Astrocyte of the hippocampus (primary cell): ENCODE measurements at regions not wholly inside any gene's neighbourhood (a gene's known extent, or its start where the extent isn't known, plus 50 kb on each side); places are given as distances from the start of the nearest gene placed in this dataset.
A peak's percentile ranks its signal among the peaks of the same experiment; 100 is the strongest.

Experiments used
- DNase-seq: peaks from one replicate; pipeline ENCODE4 v3.0.0; 2011; ENCODE audit warnings: low read depth, low spot score

DNA sequence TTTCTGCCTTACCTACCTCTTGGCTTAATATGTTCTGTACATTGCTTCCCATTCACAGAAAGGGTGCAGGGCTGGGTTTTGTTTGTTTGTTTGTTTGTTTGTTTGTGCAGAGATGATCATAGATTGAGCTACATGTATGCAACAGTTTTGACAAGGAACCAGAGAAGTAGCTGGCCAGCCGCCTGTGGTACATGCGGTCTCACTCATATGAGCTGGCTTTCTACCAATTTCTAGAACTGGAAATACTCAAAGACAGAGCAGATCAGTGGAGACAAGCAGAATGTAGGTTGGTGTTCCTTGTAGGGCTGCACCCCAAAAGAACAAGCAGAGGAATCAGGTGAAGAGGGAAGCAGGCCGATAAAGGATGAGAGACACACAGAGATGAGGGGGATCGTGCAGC lies 502.7 kb downstream of the SOX2 start:
- DNase-seq, result peak; percentile 37

DNA sequence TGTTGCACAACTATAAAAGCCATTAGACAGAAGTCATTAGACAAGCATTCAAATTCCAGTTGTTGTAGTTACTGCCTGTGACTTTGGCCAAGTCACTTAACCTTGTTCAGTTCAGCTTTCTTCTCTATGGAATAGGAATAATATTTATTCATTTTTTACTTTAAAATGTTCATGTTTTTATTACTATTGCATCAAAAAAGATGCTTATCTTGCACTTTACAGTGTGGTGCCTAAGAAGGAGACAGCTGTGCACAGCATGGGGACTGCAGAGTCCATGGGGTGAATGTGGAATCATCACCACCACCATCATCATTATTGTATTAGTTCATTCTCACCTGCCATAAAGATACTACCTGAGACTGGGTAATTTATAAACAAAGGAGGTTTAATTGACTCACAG lies 504.2 kb downstream of the SOX2 start:
- no peak for DNase-seq

DNA sequence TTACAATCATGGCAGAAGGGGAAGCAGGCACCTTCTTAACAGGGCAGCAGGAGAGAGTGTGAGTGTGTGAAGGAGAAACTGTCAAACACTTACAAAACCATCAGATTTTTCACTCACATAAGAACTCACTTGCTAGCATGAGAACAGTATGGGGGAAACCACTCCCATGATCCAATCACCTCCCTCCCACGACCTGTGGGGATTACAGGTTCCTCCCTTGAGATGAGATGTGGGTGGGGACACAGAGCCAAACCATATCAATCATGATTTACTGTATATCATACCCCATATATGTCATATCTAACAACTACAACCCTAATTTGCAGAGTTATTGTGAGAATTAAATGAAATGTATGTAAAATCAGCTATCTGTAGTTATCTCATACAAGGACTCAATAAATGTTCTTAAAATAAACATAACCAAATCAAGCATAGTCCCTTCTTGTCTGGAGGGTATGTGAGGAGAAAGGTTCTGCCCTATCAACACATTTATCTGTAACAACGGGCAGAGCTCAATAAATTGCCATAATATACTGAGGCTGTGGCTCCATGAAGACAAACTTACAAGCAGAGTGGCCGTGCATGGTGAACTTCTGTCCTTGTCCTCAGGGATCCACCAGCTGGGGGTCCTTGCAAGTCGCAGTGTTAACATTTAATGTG lies 504.7 kb downstream of the SOX2 start:
- no peak for DNase-seq

DNA sequence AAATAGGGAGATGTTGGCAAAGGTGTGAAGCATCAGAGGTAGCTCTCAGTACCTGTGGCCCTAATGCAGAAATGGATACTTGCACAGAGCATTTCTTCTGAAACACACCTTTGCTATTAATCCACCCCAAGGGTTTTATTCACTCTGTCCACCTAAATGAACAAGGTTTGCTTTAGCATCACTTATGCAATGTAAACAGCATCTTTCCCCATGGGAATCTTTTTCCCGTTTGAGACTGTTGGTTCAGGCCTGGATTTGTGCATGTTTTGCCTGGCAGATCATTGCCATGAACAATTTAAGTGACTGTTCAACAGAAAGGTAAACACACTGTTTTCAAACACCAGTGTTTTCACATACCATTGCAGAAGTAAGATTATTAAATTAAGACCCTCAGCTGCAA lies 508.3 kb downstream of the SOX2 start:
- DNase-seq, result no peak

DNA sequence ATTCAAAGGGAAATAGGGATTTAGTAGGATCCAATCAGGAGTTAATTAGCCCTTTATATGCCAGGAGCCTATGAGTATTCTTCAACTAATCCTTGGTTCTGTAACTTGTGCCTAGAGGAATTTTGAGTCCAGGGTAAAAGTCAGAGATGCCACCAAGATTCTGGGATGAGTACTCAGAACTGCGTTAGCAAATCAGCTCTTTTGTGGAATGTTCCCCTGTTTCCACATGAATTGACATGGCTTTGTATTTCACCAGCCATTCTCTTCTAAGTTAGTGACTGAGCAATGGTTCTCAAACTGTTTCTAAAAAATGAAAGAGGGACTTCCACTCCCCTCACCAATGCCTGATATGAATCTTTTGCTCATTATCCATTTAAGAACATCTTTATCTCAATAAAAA lies 508.7 kb downstream of the SOX2 start:
- DNase-seq, result no peak

DNA sequence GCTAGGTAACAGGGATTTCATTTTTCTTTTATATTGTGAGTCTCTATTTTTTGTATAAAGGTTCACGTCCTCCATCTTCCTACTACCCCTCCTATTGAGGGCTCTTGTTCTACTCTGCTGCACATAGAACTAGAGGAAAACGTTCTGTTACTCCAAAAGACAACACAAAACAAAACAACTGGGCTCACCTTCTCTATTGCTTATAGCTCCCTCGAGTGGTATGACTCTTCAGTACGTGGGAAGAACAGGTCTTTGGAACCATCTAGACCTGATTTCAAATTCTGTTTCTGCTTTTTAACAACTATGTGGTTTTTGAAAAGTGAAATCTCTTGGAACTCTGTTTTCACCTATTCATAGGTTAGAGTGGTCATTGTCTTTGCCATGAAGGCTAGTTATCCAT lies 515.3 kb downstream of the SOX2 start:
- DNase-seq, result no peak

DNA sequence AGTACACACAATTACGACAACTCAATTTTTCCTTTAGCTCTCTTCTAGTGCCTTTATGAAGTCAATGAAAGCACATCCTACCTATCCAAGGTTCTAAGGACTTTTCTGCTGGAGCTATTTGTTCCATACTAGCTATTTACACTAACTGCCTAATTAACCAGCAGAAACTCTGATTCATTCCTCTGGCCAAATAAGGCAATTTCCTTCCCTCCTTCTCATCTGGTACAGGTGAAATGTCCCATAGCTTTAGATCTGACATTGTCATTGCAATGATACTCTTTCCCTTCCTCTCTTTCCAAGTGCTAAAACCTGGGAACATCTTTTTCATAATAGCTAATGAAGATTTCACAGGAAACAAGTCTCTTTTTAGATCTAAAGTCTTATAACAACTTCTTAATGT lies 521.7 kb downstream of the SOX2 start:
- DNase-seq, result no peak

DNA sequence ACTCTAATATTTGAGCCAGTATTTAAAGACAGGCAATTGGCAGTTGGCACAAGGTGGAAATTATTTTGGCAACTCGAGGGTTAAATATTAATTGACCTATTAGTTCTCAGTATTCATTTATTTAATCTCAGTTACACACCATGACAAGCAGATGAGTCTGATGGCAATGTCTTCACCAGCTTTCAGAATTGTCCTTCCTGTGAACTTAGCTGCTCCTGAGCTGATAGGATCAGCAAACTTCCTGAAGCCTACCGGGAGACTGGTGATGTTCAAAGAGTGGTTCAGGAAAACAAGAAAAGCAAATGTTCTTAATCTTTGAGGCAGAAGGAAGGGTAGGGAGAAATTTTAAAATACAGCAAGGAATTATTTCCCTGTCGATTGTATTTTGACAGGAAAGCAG lies 522.2 kb downstream of the SOX2 start:
- no peak for DNase-seq

DNA sequence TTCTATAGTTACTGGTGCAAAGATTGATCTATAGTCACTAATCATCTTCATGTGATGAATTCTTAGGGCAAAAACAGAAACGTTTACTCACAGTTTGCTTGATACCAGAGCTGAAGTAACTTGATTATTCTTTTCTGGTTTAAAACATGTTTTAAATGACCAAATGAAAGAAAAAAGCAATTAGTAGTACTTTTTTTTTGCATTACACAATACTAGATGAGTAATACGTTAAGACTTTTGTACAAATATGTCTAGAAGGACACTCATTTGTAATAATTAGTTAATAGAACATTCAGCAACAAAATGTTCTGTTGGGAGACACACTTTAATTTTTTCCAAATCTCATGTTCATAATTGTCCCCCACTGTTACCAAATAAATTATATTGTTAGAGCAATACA lies 523.2 kb downstream of the SOX2 start:
- DNase-seq, result no peak

DNA sequence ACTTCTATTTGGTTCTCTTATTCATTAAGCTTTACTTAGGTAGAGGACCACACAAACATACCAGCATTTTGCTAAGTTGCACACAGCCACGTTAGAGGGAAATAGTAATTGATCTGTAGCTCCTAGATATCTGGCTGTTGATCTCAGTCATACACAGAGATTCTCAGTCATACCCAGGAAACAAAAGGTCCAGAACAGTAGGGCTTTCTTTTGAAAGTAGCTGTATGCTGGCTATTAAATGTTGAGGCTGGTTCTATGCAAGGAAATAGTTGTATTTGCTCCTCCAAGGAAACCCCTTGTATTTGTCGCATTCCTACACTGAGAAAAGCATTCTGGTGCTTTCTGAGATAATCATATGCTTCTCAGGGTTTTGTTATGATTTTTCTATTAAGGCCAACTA lies 523.8 kb downstream of the SOX2 start:
- DNase-seq, result no peak

DNA sequence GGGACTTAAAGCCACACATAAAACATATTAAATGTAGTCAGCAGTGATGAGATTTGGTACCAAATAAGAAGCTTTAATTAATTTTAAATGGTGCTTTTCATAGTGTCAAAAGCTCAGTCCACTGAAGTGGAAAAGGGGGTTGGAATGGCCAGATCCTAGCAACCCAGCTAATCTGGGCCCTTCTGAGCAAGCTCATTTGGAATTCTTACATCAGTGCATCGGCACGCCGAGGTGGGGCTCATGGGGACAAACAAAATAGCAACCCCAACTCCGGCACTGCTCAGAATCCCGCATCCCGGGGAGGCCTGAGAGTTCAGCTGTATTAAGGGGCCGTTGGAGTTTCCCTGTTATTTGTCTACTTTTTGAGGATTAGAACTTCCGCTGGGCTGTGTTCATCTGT lies 526.4 kb downstream of the SOX2 start:
- peak; percentile 95 for DNase-seq

DNA sequence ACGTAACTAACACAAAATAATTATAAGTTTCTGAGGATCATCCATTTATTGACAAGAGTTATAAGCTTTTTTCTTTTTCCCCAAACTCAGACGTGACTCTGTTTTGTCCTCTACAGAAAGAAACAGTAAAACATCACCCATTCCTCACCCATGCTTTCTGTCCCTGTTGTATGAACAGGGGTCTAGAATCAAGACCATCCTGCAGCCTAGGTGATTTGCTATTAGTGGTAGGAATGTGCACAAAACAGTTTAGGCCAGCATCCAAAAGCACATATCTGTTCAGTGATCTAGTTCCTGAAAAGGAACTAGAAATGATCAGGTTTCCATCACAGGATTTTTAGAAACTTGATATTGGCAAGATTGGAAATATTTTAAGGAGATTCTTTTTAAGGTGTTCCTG lies 527.6 kb downstream of the SOX2 start:
- DNase-seq, result peak; percentile 36

DNA sequence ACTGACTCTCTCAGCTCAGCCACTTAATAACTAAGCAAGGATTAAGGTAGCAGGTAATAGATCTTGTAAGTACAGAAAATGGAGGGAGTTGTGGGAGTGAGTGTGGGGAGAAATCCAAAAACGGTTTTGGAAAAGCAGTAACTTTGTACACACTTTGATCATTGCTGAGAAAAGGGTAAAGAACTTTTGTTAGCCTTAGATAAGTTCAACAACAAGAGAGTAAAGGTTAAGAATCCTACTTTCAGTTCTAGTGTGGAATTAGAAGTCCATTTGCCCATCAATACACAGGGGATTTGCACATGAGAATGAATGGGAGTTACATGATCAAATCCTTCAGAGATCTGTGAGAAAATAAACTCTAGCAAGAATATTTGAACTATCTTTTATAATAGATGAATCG lies 528.7 kb downstream of the SOX2 start:
- DNase-seq, result no peak

DNA sequence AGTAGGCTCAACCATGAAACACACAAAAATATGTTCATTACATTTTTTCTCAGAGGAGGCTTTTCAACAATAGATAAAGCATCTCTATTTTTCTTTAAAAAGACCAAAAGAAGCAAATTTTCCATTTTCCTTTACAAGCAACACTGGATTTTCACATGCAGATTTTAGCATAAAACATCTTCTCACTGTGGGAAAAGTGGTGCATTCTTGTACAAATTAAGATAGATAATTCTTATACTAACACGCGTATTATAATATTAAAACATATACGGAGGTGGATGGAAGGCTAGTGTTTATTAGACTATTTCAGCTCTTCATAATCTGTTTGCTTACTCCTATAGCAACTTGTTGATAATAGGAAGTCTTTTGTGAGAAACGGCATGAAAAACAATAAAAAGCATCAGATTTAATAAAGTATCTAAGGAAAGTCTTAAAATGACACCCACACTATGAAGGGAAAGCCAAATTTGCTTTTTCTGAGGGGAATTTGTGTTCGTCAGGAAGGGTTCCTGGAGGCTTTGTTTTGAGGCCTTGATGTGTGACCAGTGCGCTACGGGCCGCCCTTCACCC lies 529.6 kb downstream of the SOX2 start:
- DNase-seq, result no peak

DNA sequence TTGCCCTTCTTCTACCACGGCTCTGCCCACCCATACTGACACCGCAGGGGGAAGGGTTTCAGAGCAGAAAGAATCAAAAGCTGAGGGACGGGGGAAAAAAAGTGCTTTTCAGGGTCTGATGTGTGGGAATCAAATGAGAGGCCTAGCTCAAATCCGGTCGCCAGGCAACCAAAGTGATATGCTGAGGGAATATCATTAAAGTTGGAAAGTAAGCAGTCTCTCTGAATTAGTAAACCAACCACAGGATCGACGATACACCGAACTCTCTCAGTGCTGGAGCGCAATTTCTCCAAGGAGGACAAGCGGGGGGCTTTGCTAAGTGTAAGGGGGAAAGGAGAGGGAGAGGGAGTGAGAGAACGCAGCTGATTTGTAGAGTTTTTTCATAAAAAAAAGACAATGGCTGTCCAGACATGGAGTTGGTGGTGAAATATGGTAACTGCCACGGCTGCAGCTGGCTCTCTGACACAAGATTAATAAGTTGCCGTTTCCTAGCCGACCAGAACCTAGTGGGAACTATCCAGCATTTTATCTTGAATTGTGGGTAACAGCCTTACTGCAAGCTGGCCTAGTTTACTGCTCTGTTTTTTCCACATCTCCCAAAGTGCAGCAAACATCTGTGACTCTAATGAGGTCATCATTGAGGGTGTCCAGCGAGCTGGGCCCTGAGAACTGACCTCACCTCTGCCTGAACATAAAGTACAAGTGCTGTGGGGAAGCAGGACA lies 530.2 kb downstream of the SOX2 start:
- peak; percentile 90 for DNase-seq

DNA sequence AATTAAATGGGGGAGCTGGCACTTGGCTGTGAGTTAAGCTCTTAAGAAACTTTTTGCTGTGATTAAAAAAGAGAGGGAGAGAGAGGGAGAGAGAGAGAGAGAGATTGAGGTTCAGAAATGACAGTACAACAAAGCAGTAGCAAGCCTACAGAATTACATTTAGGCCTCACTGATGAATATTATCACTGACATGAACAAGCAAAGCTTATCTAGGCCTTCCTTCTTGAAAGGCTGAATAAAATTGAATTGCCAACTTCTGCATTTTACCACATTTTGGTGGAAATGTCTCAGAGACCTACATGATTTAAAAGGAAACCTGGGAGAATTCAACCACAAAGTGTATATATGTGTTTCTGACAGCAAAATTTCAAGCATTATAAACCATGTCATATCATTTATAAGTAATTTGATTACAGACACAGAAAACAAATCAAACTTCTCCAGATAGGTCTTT lies 530.8 kb downstream of the SOX2 start:
- DNase-seq, result no peak

DNA sequence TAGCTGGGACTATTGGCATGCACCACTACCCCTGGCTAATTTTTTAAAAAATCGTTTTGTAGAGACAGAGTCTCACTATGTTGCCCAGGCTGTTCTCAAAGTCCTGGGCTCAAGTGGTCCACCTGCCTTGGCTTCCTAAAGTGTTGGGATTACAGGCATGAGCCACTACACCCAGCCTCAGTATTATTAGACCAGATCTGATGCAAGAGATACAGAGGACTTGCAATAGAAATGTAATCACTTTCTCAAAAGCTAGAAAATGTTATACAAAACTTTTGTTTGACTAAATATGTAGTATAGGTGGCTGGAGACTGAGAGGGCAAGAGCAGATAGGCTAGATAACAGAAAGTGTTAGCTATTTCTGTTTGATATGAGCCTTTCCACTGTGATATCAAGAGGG lies 531.9 kb downstream of the SOX2 start:
- no peak for DNase-seq

DNA sequence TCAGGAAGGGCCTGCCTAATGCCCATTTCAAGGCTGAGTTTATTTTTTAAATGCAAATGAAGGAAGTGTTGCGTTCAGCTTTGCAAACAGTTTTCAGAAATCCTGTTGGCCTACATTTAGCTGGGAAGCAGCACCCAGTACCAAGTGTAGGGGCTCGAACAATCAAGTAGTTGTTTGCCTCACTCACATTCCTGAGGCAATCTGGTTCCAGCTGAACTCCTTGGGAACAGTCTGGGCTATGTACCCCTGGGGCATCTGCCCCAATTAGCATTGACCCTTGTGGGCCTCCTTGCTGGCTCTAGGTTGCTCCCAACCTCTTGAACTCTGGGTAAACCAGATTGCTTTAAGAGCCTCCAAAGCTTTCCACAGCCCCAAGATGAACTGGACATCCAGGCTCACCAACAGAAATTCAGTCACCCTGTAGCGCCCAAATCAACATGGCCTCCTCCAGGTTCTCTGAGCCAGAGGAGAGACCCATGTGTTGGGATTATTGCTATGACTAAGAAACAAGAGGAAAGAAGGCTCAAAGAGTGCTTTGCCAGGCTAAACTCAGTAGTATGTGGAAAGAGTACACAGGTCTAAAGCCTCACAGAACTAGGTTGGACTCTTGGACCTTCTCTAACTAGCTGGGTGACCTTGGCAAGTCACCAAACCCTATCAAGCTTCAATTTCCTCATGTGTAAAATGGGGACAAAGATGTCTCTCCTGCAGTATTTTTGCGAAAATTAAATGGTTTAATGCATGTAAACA lies 532.7 kb downstream of the SOX2 start:
- DNase-seq, result no peak

DNA sequence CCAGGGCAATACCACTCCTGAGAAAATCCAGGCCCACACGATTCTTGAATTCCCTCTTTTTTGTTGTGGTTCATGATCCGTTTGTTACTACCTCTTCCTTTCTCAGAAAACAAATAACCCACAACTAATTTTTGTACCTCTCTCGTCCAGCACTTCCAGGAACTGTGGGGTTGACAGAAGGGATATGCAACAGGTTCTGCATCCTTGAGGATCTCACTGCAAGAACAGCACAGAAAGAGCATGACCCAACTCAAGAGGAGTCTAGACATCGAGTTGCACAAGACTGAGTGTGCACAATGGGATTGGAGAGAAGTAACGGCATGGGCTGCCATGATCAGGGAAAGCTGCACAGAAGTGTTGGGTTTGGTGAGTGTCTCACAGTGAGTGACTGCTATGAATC lies 533.3 kb downstream of the SOX2 start:
- DNase-seq, result no peak

DNA sequence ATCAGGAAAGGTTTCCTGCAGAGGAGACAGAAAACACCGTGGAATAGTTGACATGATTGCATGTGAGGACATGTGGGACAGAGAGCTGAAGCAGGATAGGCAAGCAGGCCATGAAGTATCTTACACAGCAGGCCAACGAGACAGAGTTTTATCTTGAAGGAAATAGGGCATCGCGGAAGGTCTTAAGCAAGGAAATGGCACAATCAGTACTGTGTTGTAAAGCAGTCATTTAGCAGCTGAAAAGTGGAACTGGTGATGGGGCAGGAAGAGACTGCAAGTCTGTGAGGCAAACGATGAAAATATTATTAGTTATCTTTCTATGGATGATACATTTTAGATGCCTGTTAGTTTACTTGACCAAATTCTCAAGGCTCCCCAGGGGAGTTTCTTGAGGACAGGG lies 535.1 kb downstream of the SOX2 start:
- DNase-seq, result no peak

DNA sequence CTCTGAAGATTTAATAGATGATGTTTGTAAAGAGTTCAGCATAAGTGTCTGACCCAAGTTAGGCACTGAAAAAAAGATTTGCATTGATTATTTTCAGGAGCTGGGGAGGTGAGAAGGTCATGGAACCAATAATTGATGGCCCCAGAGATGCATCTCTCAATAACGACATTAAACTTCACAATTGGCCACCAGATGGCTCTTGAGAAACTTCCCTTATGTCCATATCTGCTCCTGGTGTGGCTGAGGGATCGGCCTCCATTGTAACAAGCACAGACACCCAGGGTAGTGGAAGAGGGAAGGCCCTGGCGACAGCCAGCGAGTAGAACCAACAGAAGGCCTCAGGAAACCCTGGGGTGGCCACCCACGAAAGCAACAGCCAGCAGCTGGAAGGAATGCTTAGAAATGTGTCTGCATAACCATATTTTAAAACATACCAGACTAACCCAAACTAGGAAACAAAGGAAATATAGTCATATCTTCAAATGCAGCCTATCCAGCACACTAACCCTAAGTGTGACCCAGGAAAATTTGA lies 536.7 kb downstream of the SOX2 start:
- DNase-seq, result no peak

DNA sequence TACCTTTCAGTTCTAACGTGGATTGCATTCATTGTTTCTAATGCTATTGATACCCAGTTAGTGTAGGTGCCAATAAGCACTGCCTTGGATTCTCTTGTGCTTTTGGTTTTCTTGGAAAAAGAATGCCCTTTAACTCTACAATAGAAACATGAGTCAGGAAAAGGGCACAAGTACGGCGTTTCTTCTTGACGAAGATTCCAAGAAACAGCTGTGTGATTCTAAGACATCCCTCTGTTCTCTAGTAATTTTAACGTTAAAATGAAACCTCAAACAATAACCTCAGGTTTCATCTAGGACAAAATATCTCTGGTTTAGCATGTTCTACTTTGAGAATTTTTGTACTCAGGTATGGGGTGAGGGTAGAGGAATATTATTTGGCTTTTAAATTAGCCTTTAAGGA lies 540.5 kb upstream of the ATP11B start:
- no peak for DNase-seq
